ENCODE measurements at regions not wholly inside any gene's neighbourhood (a gene's known extent, or its start where the extent isn't known, plus 50 kb on each side); places are given as distances from the start of the nearest gene placed in this dataset.

DNA sequence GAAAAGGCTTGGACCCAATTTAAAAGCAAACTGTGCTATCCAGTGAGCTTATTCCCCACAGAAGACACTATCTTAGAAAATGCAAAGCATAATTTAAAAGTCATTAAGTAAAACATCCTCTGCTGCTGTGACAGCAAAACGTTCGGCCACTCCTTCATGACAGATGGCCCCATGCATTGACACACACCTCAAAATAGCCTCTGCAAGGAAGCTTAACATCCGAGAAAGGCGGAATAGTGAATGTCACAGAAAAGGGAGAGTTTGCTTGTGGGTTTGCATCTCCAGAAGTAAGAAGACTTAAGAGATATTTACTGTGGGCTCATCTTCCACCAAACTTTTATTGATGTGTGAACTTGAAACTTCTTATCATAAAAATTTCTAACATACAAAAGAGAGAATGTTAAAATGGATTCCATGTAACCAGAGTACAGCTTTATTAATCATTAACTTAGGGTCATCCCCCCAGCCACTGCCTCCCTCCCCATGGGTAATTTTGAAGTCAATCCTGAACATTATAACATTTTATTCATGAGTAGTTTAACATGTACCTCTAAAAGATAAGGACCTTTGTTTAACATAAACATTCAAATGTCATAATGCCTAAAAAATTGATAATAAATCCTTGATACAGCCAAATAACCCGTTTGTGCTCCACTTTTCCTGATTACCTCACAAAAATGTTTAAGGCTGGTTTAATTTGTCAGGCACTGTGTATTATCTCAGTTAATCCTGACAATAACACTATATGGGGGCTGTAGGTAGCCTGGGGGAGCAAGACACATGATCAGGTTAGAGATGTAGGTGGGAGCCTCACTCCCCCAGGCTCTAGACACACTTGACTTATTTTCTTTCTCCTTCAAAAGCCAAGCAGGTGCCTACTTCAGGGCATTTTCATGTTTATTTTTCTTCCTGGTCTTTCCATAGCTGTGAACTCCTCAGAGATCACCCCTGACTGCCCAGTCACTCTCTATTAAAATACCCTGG lies 119.7 kb upstream of the TMCC3 start:
- Histone ChIP-seq H3K9me3 (ENCODE audit: control insufficient read depth in 4 of 4, insufficient read depth in 3 of 4, low read length in 3 of 4) (peaks cover 0 to 2% (median 0%) of the 10 kb centered on the region in 4 donors), H3K4me1 (ENCODE audit: control insufficient read depth in 5 of 5, insufficient read depth in 5 of 5, low read length in 5 of 5) (peaks cover 0 to 30% (median 3%) of the 10 kb centered on the region in 5 donors), H3K27ac (ENCODE audit: low read depth in 1 of 2, low read length in 1 of 2) (no peak overlapping the region), H3K9ac (ENCODE audit: insufficient read depth in 1 of 2, low read length in 2 of 2) (no peak overlapping the region), H3K36me3 (ENCODE audit: control insufficient read depth in 4 of 4, insufficient read depth in 4 of 4, low read length in 4 of 4) (no peaks in the 10 kb centered on the region), H3K4me3 (no peak overlapping the region), H3K27me3 (ENCODE audit: control insufficient read depth in 3 of 3, insufficient read depth in 3 of 3, low read length in 2 of 3) (no peaks in the 10 kb centered on the region)
- TF ChIP-seq, protein P1, sequence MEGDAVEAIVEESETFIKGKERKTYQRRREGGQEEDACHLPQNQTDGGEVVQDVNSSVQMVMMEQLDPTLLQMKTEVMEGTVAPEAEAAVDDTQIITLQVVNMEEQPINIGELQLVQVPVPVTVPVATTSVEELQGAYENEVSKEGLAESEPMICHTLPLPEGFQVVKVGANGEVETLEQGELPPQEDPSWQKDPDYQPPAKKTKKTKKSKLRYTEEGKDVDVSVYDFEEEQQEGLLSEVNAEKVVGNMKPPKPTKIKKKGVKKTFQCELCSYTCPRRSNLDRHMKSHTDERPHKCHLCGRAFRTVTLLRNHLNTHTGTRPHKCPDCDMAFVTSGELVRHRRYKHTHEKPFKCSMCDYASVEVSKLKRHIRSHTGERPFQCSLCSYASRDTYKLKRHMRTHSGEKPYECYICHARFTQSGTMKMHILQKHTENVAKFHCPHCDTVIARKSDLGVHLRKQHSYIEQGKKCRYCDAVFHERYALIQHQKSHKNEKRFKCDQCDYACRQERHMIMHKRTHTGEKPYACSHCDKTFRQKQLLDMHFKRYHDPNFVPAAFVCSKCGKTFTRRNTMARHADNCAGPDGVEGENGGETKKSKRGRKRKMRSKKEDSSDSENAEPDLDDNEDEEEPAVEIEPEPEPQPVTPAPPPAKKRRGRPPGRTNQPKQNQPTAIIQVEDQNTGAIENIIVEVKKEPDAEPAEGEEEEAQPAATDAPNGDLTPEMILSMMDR (IDR thresholded peaks at IDR 0.05; ENCODE audit: control extremely low read depth, extremely low read depth), result no peak
- DNase-seq, result no peak
- no peak for ATAC-seq (ENCODE audit: insufficient read depth, low FRiP score)
- WGBS, 2 donors, result 48 to 53% methylated on average over 5 of the region's 5 CpGs

- H3K27ac ChIP-seq (ENCODE audit: low read depth in 1 of 2, low read length in 1 of 2), result no peak overlapping the region
- ATAC-seq (ENCODE audit: insufficient read depth, low FRiP score), result no peak
- peaks cover 0 to 2% (median 0%) of the 10 kb centered on the region in 4 donors for H3K9me3 ChIP-seq (ENCODE audit: control insufficient read depth in 4 of 4, insufficient read depth in 3 of 4, low read length in 3 of 4)
- WGBS, 2 donors, result 30 to 53% methylated on average over 8 of the region's 8 CpGs
- H3K4me1 ChIP-seq (ENCODE audit: control insufficient read depth in 5 of 5, insufficient read depth in 5 of 5, low read length in 5 of 5), result peaks cover 0 to 36% (median 3%) of the 10 kb centered on the region in 5 donors
- no peak for DNase-seq
- H3K36me3 ChIP-seq (ENCODE audit: control insufficient read depth in 4 of 4, insufficient read depth in 4 of 4, low read length in 4 of 4), result no peaks in the 10 kb centered on the region
- H3K4me3 ChIP-seq, result no peak overlapping the region
- H3K9ac ChIP-seq (ENCODE audit: insufficient read depth in 1 of 2, low read length in 2 of 2), result no peak overlapping the region
- no peaks in the 10 kb centered on the region for H3K27me3 ChIP-seq (ENCODE audit: control insufficient read depth in 3 of 3, insufficient read depth in 3 of 3, low read length in 2 of 3)
- TF ChIP-seq, protein P1 (IDR thresholded peaks at IDR 0.05; ENCODE audit: control extremely low read depth, extremely low read depth), result no peak
Observed at GRCh38 chr12:94769047-94769420, 118.7 kb upstream of the TMCC3 start.

DNA sequence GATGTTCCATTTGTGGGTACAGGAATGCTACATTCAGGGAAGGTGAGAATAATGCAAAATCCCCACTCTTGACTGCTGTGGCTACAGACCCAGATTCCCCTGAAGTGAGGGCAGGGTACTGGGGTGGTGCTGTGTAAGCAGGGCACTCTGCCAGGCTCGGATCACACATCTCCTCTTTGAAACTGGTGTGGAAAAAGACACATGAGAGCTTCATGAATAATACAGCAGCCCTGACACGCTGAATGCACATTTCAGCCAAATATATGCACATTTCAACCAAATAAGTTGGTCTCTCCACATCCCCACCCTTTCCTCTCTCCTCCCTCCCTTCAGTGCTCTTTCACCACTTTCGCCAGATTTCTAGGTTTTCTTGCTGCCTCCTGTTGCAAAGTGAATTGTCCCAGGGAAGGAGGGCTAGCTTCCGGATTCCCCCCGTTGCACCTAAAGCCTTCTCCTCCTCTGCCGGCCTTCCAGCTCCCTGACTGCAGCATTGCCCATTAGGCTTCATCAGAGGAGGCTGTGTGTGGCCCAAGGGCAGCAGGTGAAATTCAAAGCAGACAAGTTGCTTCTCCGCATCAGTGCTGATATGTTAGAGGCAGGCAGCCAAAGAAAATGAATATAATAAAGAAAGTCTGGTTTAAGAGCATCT lies 118.2 kb upstream of the TMCC3 start:
- ATAC-seq (ENCODE audit: insufficient read depth, low FRiP score), result no peak
- Histone ChIP-seq H3K4me3 (no peak overlapping the region), H3K36me3 (ENCODE audit: control insufficient read depth in 4 of 4, insufficient read depth in 4 of 4, low read length in 4 of 4) (no peaks in the 10 kb centered on the region), H3K9ac (ENCODE audit: insufficient read depth in 1 of 2, low read length in 2 of 2) (no peak overlapping the region), H3K27ac (ENCODE audit: low read depth in 1 of 2, low read length in 1 of 2) (no peak overlapping the region), H3K4me1 (ENCODE audit: control insufficient read depth in 5 of 5, insufficient read depth in 5 of 5, low read length in 5 of 5) (peaks cover 0 to 36% (median 7%) of the 10 kb centered on the region in 5 donors), H3K27me3 (ENCODE audit: control insufficient read depth in 3 of 3, insufficient read depth in 3 of 3, low read length in 2 of 3) (no peaks in the 10 kb centered on the region), H3K9me3 (ENCODE audit: control insufficient read depth in 4 of 4, insufficient read depth in 3 of 4, low read length in 3 of 4) (no peaks in the 10 kb centered on the region)
- peak in 1 of 3 donors; percentile 33 for DNase-seq
- WGBS, 2 donors, result 35 to 49% methylated on average over 7 of the region's 7 CpGs
- TF ChIP-seq, protein P1 (IDR thresholded peaks at IDR 0.05; ENCODE audit: control extremely low read depth, extremely low read depth), result no peak

Data from lung (tissue), 11 donors.